Epithelial cell of esophagus (primary cell): ENCODE measurements at regions not wholly inside any gene's neighbourhood (a gene's known extent, or its start where the extent isn't known, plus 50 kb on each side); places are given as distances from the start of the nearest gene placed in this dataset.

Experiments used
- DNase-seq: peaks from one replicate; pipeline ENCODE4 v3.0.0; 2010; ENCODE audit warnings: low read depth
- H3K4me3 ChIP-seq: 2 replicates; pipeline ENCODE4 v1.5.1; 2011; ENCODE audit warnings: mild to moderate bottlenecking, low read length, control low read depth
- TF ChIP-seq, protein P1 (sequence below): IDR thresholded peaks from 2 replicates; pipeline ENCODE4 v1.5.1; 2011; ENCODE audit warnings: low read depth, mild to moderate bottlenecking, low read length, control low read depth, inconsistent platforms; ENCODE audit not compliant: insufficient read depth; ENCODE audit errors: missing control alignments

GRCh38 chr15:91782221-91782620 is 71.3 kb upstream of the SLCO3A1 start:
- TF ChIP-seq, protein P1, sequence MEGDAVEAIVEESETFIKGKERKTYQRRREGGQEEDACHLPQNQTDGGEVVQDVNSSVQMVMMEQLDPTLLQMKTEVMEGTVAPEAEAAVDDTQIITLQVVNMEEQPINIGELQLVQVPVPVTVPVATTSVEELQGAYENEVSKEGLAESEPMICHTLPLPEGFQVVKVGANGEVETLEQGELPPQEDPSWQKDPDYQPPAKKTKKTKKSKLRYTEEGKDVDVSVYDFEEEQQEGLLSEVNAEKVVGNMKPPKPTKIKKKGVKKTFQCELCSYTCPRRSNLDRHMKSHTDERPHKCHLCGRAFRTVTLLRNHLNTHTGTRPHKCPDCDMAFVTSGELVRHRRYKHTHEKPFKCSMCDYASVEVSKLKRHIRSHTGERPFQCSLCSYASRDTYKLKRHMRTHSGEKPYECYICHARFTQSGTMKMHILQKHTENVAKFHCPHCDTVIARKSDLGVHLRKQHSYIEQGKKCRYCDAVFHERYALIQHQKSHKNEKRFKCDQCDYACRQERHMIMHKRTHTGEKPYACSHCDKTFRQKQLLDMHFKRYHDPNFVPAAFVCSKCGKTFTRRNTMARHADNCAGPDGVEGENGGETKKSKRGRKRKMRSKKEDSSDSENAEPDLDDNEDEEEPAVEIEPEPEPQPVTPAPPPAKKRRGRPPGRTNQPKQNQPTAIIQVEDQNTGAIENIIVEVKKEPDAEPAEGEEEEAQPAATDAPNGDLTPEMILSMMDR, result no peak
- H3K4me3 ChIP-seq, result no peak overlapping the region
- DNase-seq, result no peak

GRCh38 chr15:91783008-91783407 is 70.5 kb upstream of the SLCO3A1 start:
- DNase-seq, result no peak
- no peak overlapping the region for H3K4me3 ChIP-seq
- TF ChIP-seq, protein P1, result no peak

DNA sequence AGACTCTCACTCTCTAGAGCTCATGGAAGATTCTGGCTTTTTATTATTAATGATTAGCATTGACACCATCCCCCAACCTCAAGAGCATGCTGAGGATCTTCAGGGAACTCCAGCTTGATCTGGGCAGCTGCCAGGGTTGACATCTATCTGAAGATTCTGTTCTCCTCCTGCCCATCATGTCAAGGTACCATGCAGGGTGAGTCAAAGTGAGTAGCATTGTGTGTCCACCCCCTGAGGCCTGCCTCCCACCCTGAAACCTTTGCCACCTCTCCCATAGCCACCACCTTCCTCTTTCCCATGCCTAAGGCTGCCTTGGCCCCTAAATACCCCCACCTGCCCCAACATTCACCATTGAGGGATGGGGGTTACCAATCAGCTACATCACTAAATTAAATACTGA is 70.1 kb upstream of the SLCO3A1 start:
- TF ChIP-seq, protein P1, result no peak
- no peak overlapping the region for H3K4me3 ChIP-seq
- DNase-seq, result no peak

DNA sequence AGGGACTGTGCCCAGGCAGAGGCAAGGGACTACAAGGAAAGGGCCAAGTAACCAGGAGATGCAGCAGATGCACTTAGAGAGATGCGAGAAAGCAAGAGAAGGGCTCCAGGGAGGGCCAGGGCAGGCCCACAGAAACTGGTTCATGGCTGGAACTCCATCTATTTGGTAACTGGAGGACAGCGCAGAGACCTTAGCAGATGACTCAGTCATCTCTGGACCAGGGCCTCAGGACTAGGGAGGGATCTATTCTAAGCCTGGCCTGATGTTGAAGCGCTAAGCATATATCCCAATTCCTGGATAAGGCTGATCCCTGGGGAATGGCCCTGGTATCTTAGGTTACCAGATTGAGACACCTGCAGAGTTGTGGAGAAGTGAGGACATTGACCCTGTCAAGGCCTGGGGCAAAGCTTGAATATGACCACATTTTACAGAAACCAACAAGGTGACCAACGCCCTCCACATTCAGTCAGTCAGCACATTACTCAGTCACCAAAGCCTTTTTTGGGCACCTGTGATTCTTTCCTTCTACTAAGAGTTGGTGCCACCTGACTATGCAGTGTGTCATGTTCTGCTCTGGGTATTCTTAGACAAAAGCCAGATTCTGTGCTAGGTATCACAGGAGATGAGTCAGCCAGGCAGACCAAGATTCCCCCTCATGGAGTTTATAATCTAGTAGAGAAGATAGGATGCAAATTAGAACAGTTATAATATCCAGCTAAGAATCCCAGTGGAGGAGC is 68.4 kb upstream of the SLCO3A1 start:
- no peak overlapping the region for H3K4me3 ChIP-seq
- peak; percentile 48 for DNase-seq
- TF ChIP-seq, protein P1, result no peak

DNA sequence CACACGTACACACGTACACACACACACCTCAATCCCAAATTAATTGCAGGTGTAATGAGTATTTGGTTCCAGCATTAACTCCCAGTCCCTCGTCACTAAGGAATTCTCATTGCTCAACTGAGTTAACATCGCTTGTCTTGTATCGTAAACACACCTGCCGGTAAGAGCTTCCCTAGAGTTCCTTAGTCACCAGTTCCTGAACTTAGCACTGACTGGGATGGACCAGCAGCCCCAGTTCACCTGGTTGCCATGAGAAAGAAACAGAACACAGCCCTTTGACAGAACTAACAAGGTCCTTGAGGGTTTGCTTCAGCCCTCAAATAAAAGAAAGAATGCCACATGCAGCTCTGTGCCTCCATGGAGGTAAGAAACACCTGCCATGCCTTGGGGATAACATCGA is 66.3 kb upstream of the SLCO3A1 start:
- no peak overlapping the region for H3K4me3 ChIP-seq
- peak; percentile 32 for DNase-seq
- TF ChIP-seq, protein P1, result no peak

DNA sequence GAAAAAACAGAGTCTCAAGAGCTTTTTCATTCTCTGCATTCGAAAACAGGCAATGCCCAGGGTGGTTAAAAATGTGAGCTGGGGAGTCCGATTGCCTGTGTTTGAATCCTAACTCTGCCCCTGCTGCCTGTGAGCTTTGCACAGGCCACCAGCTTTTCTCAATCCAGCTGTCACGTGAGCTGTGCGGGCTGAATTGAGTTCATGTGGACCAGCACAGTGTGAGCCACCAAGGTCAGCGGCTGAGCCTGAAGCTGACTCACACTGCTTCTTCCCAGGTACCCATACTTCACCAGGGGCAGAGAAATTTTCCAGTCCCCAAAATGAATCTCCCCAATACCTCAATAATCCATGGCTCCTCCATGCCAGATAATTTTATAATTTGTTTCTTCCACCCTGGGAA is 64.4 kb upstream of the SLCO3A1 start:
- no peak overlapping the region for H3K4me3 ChIP-seq
- TF ChIP-seq, protein P1, result no peak
- DNase-seq, result no peak

GRCh38 chr15:91790836-91791235 is 62.7 kb upstream of the SLCO3A1 start:
- TF ChIP-seq, protein P1, result no peak
- H3K4me3 ChIP-seq, result peak overlapping the region; percentile 9
- DNase-seq, result peak; percentile 94
